GM12892 (cell line): ENCODE measurements at regions not wholly inside any gene's neighbourhood (a gene's known extent, or its start where the extent isn't known, plus 50 kb on each side); places are given as distances from the start of the nearest gene placed in this dataset.

Source experiments
- POLR2A ChIP-seq: IDR thresholded peaks from 2 replicates; pipeline ENCODE4 v1.6.1; 2011; ENCODE audit warnings: low read depth, low read length, control low read depth
- TAF1 ChIP-seq: IDR thresholded peaks from 2 replicates; pipeline ENCODE4 v1.6.1; 2011; ENCODE audit warnings: low read depth, mild to moderate bottlenecking, control low read depth, low read length, borderline replicate concordance

GRCh38 chr9:21564175-21564574 is 82.1 kb upstream of the IFNE start:
- TF ChIP-seq POLR2A (no peak), TAF1 (no peak)
